HG02678 (cell line): ENCODE measurements at regions not wholly inside any gene's neighbourhood (a gene's known extent, or its start where the extent isn't known, plus 50 kb on each side); places are given as distances from the start of the nearest gene placed in this dataset.
"Not testable (repeated sequence)": the region's sequence is repeated elsewhere in the genome, so short reads cannot be mapped to it uniquely, and the experiment has no call there.

Experiments used
- ATAC-seq: cut with Tn5 transposase; IDR thresholded peaks from one replicate; pipeline ENCODE4 v1.9.1; 2021; ENCODE audit warnings: mild to moderate bottlenecking, moderate library complexity; ENCODE audit not compliant: unreplicated experiment

- no peak for ATAC-seq
Observed at GRCh38 chr20:47982574-47983360, 197.5 kb upstream of the SULF2 start.

- no peak for ATAC-seq
Observed at GRCh38 chr20:47981222-47981621, 195.9 kb upstream of the SULF2 start.

GRCh38 chr20:47980336-47981177 is 195.3 kb upstream of the SULF2 start:
- no peak for ATAC-seq

GRCh38 chr20:47979361-47980095 is 194.2 kb upstream of the SULF2 start:
- not testable (repeated sequence) for ATAC-seq

- ATAC-seq = not testable (repeated sequence)
Observed at GRCh38 chr20:47978428-47979120, 193.3 kb upstream of the SULF2 start.

GRCh38 chr20:47977789-47978252 is 192.5 kb upstream of the SULF2 start:
- not testable (repeated sequence) for ATAC-seq

- ATAC-seq = not testable (repeated sequence)
Observed at GRCh38 chr20:47977017-47977788, 191.9 kb upstream of the SULF2 start.

GRCh38 chr20:47974234-47974878 is 189.1 kb upstream of the SULF2 start:
- no peak for ATAC-seq

- ATAC-seq = no peak
Observed at GRCh38 chr20:47973519-47974233, 188.4 kb upstream of the SULF2 start.

- no peak for ATAC-seq
Observed at GRCh38 chr20:47972916-47973309, 187.6 kb upstream of the SULF2 start.

- not testable (repeated sequence) for ATAC-seq
Observed at GRCh38 chr20:47972297-47972915, 187.1 kb upstream of the SULF2 start.

GRCh38 chr20:47971058-47971791 is 185.9 kb upstream of the SULF2 start:
- no peak for ATAC-seq

GRCh38 chr20:47970282-47970903 is 185.1 kb upstream of the SULF2 start:
- no peak for ATAC-seq

- ATAC-seq = no peak
Observed at GRCh38 chr20:47969426-47969825, 184.1 kb upstream of the SULF2 start.

- no peak for ATAC-seq
Observed at GRCh38 chr20:47968541-47969310, 183.4 kb upstream of the SULF2 start.

GRCh38 chr20:47964149-47964548 is 178.9 kb upstream of the SULF2 start:
- ATAC-seq = no peak
